Testis (tissue), 2 donors: ENCODE measurements at regions not wholly inside any gene's neighbourhood (a gene's known extent, or its start where the extent isn't known, plus 50 kb on each side); places are given as distances from the start of the nearest gene placed in this dataset.
"Not testable (repeated sequence)": the region's sequence is repeated elsewhere in the genome, so short reads cannot be mapped to it uniquely, and the experiment has no call there.

Experiments used
- POLR2A ChIP-seq: fragments of 450-650 bp; IDR thresholded peaks from one replicate; pipeline ENCODE4 v1.6.1; 2017; ENCODE audit warnings: antibody characterized with exemption, mild to moderate bottlenecking, moderate library complexity
- TF ChIP-seq, protein P1 (sequence below), 3 experiments: fragments of 450-650 bp in 2 of 3; fragments of 200-600 bp in 1 of 3; sonication (generic) in 1 of 3; IDR thresholded peaks; one replicate each; pipeline ENCODE4 v1.5.1; 2016 to 2019; ENCODE audit warnings: antibody characterized with exemption in 3 of 3, mild to moderate bottlenecking in 2 of 3, moderate library complexity in 1 of 3

DNA sequence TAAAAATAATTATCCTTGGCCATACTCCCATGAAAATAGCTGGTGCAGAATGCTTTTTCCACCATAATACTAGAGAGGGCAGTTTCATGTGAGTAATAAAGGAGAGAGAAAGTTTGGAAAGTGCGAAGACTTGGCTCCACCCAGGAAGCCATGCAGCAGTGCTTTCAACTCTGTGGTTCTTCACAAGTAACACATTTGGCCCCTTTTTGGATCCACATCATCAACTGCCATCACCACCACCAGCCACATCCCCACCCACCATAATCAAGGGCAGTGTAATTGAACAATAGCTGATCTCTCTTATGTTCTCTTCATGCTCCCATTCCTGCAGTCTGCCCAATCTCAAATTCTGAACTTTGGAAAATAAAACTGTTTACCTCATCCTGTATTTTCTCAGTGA, 637.3 kb downstream of the RPIA start:
- TF ChIP-seq, protein P1, sequence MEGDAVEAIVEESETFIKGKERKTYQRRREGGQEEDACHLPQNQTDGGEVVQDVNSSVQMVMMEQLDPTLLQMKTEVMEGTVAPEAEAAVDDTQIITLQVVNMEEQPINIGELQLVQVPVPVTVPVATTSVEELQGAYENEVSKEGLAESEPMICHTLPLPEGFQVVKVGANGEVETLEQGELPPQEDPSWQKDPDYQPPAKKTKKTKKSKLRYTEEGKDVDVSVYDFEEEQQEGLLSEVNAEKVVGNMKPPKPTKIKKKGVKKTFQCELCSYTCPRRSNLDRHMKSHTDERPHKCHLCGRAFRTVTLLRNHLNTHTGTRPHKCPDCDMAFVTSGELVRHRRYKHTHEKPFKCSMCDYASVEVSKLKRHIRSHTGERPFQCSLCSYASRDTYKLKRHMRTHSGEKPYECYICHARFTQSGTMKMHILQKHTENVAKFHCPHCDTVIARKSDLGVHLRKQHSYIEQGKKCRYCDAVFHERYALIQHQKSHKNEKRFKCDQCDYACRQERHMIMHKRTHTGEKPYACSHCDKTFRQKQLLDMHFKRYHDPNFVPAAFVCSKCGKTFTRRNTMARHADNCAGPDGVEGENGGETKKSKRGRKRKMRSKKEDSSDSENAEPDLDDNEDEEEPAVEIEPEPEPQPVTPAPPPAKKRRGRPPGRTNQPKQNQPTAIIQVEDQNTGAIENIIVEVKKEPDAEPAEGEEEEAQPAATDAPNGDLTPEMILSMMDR (IDR thresholded peaks at IDR 0.05), result not testable (repeated sequence)
- TF ChIP-seq POLR2A, result not testable (repeated sequence)
